ENCODE measurements at regions not wholly inside any gene's neighbourhood (a gene's known extent, or its start where the extent isn't known, plus 50 kb on each side); places are given as distances from the start of the nearest gene placed in this dataset.

DNA sequence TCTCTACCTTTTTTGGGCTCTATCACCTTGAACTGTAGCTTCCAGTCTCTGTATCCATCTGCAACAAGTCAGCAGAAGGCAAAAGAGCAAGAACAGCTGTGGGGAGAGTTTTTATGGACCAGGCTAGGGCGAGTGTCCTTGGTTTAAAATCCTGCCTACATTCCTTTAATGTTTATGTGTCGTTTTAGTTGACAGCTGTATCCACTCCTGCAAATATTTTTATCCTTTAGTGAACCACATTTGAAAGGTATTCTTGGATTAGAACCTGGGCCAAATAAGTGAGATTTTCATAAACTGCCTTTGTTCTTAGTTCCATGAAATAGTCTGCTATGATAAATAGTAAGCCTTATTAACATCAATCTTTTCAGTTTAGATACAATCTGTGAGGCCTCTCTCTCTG is 712.2 kb downstream of the ETS1 start:
- TF ChIP-seq CHD2 (IDR thresholded peaks at IDR 0.05; ENCODE audit: borderline replicate concordance, low read depth, low read length) (no peak), CTCF (IDR thresholded peaks at IDR 0.05 in 2 of 3, conservative IDR thresholded peaks at IDR 0.05 in 1 of 3; ENCODE audit: control insufficient read depth in 2 of 3, extremely low read depth in 1 of 3, insufficient read depth in 1 of 3, low read depth in 3 of 3, low read length in 3 of 3) (no peak), IRF3 (IDR thresholded peaks at IDR 0.05) (no peak), EED (IDR thresholded peaks at IDR 0.05; ENCODE audit: low read depth) (no peak), JUNB (IDR thresholded peaks at IDR 0.05) (no peak), POLR2A (IDR thresholded peaks at IDR 0.05; ENCODE audit: low read depth, low read length) (no peak), RAD21 (IDR thresholded peaks at IDR 0.05; ENCODE audit: insufficient read depth, low read depth, low read length) (no peak), PAX8 (IDR thresholded peaks at IDR 0.05) (no peak)
- TF ChIP-seq, protein P1, sequence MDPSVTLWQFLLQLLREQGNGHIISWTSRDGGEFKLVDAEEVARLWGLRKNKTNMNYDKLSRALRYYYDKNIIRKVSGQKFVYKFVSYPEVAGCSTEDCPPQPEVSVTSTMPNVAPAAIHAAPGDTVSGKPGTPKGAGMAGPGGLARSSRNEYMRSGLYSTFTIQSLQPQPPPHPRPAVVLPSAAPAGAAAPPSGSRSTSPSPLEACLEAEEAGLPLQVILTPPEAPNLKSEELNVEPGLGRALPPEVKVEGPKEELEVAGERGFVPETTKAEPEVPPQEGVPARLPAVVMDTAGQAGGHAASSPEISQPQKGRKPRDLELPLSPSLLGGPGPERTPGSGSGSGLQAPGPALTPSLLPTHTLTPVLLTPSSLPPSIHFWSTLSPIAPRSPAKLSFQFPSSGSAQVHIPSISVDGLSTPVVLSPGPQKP (IDR thresholded peaks at IDR 0.05; ENCODE audit: low read depth, low read length), result no peak

Data from GM12878 (cell line).